PC-9 (cell line): ENCODE measurements at regions not wholly inside any gene's neighbourhood (a gene's known extent, or its start where the extent isn't known, plus 50 kb on each side); places are given as distances from the start of the nearest gene placed in this dataset.

Source experiments
- BruUV-seq: library from RNA; stranded (reverse); fragments of 400-500 nt; replicated peaks from 2 replicates; lab custom pipeline; 2021; lab: Mats Ljungman, UMichigan
- CTCF ChIA-PET: fragments of 300-600 bp; sonication (Branson Sonifier 250); formaldehyde crosslinking; loops from one replicate; lab custom pipeline; 2022; ENCODE audit warnings: antibody characterized with exemption; lab: Charles Lee
- POLR2A ChIA-PET: fragments of 300-600 bp; sonication (Branson Sonifier 250); formaldehyde crosslinking; loops from one replicate; lab custom pipeline; 2022; ENCODE audit warnings: antibody characterized with exemption; ENCODE audit not compliant: unreplicated experiment; lab: Charles Lee
- DNase-seq, 2 experiments: peaks; one replicate each; pipeline versions ENCODE4 v3.0.0 to v3.0.0-alpha.2; 2015 to 2022; ENCODE audit warnings: mixed read lengths in 1 of 2
- H2AFZ ChIP-seq: fragments of 200-600 bp; sonication (generic); 2 replicates; pipeline ENCODE4 v1.8.1; 2017; ENCODE audit warnings: antibody characterized with exemption
- H3F3A ChIP-seq: fragments of 200-600 bp; sonication (generic); 2 replicates; pipeline ENCODE4 v1.8.1; 2017; ENCODE audit warnings: antibody characterized with exemption, mild to moderate bottlenecking, low read depth; ENCODE audit not compliant: insufficient read depth
- H3K27ac ChIP-seq: fragments of 200-600 bp; sonication (generic); 2 replicates; pipeline ENCODE4 v1.6.1; 2016; ENCODE audit warnings: mixed run types
- H3K27me3 ChIP-seq: fragments of 200-600 bp; sonication (generic); 2 replicates; pipeline ENCODE4 v1.6.1; 2016; ENCODE audit warnings: low read depth, mixed run types; ENCODE audit not compliant: insufficient read depth
- H3K36me3 ChIP-seq: fragments of 200-600 bp; sonication (generic); 2 replicates; pipeline ENCODE4 v1.6.1; 2016; ENCODE audit warnings: low read depth, mixed run types
- H3K4me1 ChIP-seq: fragments of 200-600 bp; sonication (generic); replicated peaks from 2 replicates; pipeline ENCODE4 v1.6.1; 2016; ENCODE audit warnings: mixed run types; ENCODE audit not compliant: insufficient read depth
- H3K4me2 ChIP-seq: fragments of 200-600 bp; sonication (generic); 2 replicates; pipeline ENCODE4 v1.6.1; 2017; ENCODE audit warnings: mixed run types
- H3K4me3 ChIP-seq: fragments of 200-600 bp; sonication (generic); 2 replicates; pipeline ENCODE4 v1.6.1; 2016; ENCODE audit warnings: mixed run types
- H3K79me2 ChIP-seq: fragments of 200-600 bp; sonication (generic); 2 replicates; pipeline ENCODE4 v1.6.1; 2017; ENCODE audit warnings: low read depth, mixed run types
- H3K9me2 ChIP-seq: fragments of 200-600 bp; sonication (generic); 2 replicates; pipeline ENCODE4 v1.8.1; 2017; ENCODE audit warnings: mild to moderate bottlenecking; ENCODE audit not compliant: insufficient read depth
- H3K9me3 ChIP-seq: fragments of 200-600 bp; sonication (generic); 2 replicates; pipeline ENCODE4 v1.8.1; 2016; ENCODE audit warnings: low read depth; ENCODE audit not compliant: insufficient read depth
- H4K20me1 ChIP-seq: fragments of 200-600 bp; sonication (generic); 2 replicates; pipeline ENCODE4 v1.8.1; 2017; ENCODE audit not compliant: insufficient read depth
- CTCF ChIP-seq: fragments of 200-600 bp; sonication (generic); conservative IDR thresholded peaks from 2 replicates; pipeline ENCODE4 v1.6.1; 2017; ENCODE audit warnings: mixed run types, antibody characterized with exemption, mild to moderate bottlenecking, moderate library complexity
- EZH2 ChIP-seq: fragments of 200-600 bp; sonication (generic); IDR thresholded peaks from 2 replicates; pipeline ENCODE4 v1.8.0; 2017; ENCODE audit warnings: antibody characterized with exemption, low read depth
- intact Hi-C: fragments of 100-400 bp; cut with micrococcal nuclease; formaldehyde crosslinking; loops from one replicate; pipeline ENCODE4 v1.10.0; 2022; ENCODE audit not compliant: unreplicated experiment

DNA sequence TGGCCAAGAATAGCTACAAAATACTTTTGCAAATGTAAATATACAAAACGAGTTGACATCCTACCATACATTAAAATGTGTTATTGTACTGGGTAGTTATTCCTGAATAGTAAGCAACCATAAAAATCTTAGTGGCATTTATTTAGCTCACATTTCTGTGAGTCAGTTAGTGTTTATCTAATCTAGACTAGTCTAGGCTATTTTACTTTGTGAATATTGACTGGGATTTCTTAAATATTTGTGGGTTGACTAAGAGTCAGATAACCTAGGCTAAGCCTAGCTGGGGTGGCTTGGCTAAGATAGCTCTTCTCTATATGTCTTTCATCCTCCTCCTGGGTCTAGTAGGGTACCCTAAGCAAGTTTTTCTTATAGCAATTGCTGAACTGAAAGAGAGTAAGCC, 543.8 kb upstream of the DIAPH2 start:
- BruUV-seq = no TSS peak
- Histone ChIP-seq H3K4me3 (no peak overlapping the region), H3K27ac (no peak overlapping the region), H4K20me1 (no peaks in the 10 kb centered on the region), H3K36me3 (no peaks in the 10 kb centered on the region), H3K9me2 (no peaks in the 10 kb centered on the region), H3K27me3 (no peaks in the 10 kb centered on the region), H2AFZ (no peak overlapping the region), H3K79me2 (no peaks in the 10 kb centered on the region), H3K9me3 (no peaks in the 10 kb centered on the region), H3K4me2 (no peak overlapping the region), H3F3A (no peaks in the 10 kb centered on the region), H3K4me1 (no peaks in the 10 kb centered on the region)
- intact Hi-C loops = no loop called here
- ChIA-PET CTCF (no interaction called here), POLR2A (no interaction called here)
- TF ChIP-seq CTCF = no peak
- TF ChIP-seq EZH2 = no peak
- DNase-seq = no peak

GRCh38 chrX:96147681-96148080, 537.0 kb upstream of the DIAPH2 start:
- TF ChIP-seq CTCF (no peak), EZH2 (no peak)
- POLR2A ChIA-PET = no interaction called here
- Histone ChIP-seq H3F3A (no peaks in the 10 kb centered on the region), H3K79me2 (no peaks in the 10 kb centered on the region), H3K4me3 (no peak overlapping the region), H3K27me3 (no peaks in the 10 kb centered on the region), H2AFZ (no peak overlapping the region), H4K20me1 (no peaks in the 10 kb centered on the region), H3K4me2 (no peak overlapping the region), H3K36me3 (no peaks in the 10 kb centered on the region), H3K9me3 (no peaks in the 10 kb centered on the region), H3K9me2 (no peaks in the 10 kb centered on the region), H3K27ac (no peak overlapping the region), H3K4me1 (no peaks in the 10 kb centered on the region)
- CTCF ChIA-PET = no interaction called here
- BruUV-seq = no TSS peak
- intact Hi-C loops = no loop called here
- no peak for DNase-seq

DNA sequence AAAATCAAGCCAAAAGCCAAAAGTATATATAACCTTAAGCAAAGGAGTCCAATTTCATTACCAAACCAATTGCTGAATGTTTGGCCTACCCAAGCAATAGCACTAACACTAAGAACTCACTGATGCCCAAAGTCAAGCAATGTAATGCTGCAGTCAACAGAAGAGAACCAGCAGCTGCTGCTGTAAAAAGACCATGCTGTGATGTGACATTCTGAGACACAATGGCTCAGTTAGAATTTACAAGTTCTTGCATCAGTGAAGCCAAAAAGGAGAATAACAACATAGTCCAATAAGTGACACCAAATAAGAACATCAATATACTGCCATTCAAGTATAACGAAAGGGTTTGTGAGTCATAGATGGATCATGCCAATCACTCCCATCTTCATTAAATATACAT, 514.0 kb upstream of the DIAPH2 start:
- H3K4me3 ChIP-seq = no peak overlapping the region
- H3K4me2 ChIP-seq = no peak overlapping the region
- intact Hi-C loops = no loop called here
- H3F3A ChIP-seq = no peaks in the 10 kb centered on the region
- BruUV-seq = no TSS peak
- H4K20me1 ChIP-seq = no peaks in the 10 kb centered on the region
- no peaks in the 10 kb centered on the region for H3K9me2 ChIP-seq
- no peak overlapping the region for H2AFZ ChIP-seq
- no peak for DNase-seq
- ChIA-PET POLR2A (no interaction called here), CTCF (no interaction called here)
- no peaks in the 10 kb centered on the region for H3K9me3 ChIP-seq
- H3K4me1 ChIP-seq = no peaks in the 10 kb centered on the region
- no peaks in the 10 kb centered on the region for H3K79me2 ChIP-seq
- TF ChIP-seq CTCF (no peak), EZH2 (no peak)
- no peaks in the 10 kb centered on the region for H3K27me3 ChIP-seq
- no peak overlapping the region for H3K27ac ChIP-seq
- no peaks in the 10 kb centered on the region for H3K36me3 ChIP-seq
